ENCODE measurements at regions not wholly inside any gene's neighbourhood (a gene's known extent, or its start where the extent isn't known, plus 50 kb on each side); places are given as distances from the start of the nearest gene placed in this dataset.

DNA sequence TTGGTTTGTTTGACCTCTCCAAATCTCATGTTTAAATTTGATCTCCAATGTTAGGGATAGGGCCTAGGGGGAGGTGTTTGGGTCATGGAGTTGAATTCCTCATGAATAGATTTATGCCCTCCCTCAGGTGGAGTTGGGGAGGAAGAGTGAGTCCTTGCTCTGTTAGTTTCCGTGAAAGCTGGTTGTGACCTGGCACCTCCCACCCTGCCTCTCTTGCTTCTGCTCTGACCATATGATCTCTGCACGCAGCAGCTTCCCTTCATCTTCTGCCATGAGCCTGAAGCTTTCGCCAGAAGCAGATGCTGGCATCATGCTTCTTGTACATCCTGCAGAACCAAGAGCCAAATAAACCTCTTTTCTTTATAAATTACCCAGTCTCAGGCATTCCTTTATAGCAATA, 231.6 kb upstream of the ERBB4 start:
- H3K4me1 ChIP-seq: no peaks in the 10 kb centered on the region
- 63 to 75% methylated on average over 3 of the region's 3 CpGs for WGBS, 2 donors
- no peak overlapping the region for H3K4me3 ChIP-seq
- H3K27me3 ChIP-seq: no peaks in the 10 kb centered on the region
- no peaks in the 10 kb centered on the region for H3K36me3 ChIP-seq (replicated peaks in 1 of 2; ENCODE audit: insufficient read depth in 1 of 2, low read depth in 2 of 2)
- ATAC-seq (no peak), DNase-seq (no peak)
- no peaks in the 10 kb centered on the region for H3K9me3 ChIP-seq
- TF ChIP-seq, protein P1, sequence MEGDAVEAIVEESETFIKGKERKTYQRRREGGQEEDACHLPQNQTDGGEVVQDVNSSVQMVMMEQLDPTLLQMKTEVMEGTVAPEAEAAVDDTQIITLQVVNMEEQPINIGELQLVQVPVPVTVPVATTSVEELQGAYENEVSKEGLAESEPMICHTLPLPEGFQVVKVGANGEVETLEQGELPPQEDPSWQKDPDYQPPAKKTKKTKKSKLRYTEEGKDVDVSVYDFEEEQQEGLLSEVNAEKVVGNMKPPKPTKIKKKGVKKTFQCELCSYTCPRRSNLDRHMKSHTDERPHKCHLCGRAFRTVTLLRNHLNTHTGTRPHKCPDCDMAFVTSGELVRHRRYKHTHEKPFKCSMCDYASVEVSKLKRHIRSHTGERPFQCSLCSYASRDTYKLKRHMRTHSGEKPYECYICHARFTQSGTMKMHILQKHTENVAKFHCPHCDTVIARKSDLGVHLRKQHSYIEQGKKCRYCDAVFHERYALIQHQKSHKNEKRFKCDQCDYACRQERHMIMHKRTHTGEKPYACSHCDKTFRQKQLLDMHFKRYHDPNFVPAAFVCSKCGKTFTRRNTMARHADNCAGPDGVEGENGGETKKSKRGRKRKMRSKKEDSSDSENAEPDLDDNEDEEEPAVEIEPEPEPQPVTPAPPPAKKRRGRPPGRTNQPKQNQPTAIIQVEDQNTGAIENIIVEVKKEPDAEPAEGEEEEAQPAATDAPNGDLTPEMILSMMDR (IDR thresholded peaks at IDR 0.05): no peak
- no peak for TF ChIP-seq POLR2A (IDR thresholded peaks at IDR 0.05)
- intact Hi-C loops (cut with DNase I): loop anchor here (10.0 kb wide), 1 partner anchor 385 kb away; the partner anchor contains the start of gene IKZF2
- H3K27ac ChIP-seq: no peak overlapping the region

DNA sequence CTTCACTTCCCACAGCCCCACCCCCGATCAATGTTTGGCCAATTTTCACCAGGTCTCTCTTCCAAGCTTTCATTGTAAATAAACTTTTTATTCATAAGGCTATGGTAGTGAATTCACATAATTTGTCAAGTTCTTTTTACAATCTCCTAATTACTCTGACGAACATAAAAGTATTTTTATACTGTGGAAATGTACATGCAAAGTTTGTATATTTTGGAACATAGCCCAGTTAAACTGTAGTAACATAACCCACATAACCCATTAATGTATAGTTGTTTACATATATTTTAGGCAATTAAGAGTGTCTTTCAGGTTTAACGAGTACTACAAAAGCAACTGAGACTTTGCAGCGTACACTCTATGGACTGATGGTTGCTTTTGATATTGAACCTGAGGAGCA, 228.3 kb upstream of the ERBB4 start:
- Histone ChIP-seq H3K27me3 (no peaks in the 10 kb centered on the region), H3K27ac (no peak overlapping the region), H3K36me3 (replicated peaks in 1 of 2; ENCODE audit: insufficient read depth in 1 of 2, low read depth in 2 of 2) (no peaks in the 10 kb centered on the region), H3K4me3 (no peak overlapping the region), H3K9me3 (no peaks in the 10 kb centered on the region), H3K4me1 (no peaks in the 10 kb centered on the region)
- 58 to 61% methylated on average over 4 of the region's 4 CpGs for WGBS, 2 donors
- no peak for TF ChIP-seq POLR2A (IDR thresholded peaks at IDR 0.05)
- TF ChIP-seq, protein P1 (IDR thresholded peaks at IDR 0.05): no peak
- ATAC-seq (no peak), DNase-seq (no peak)
- intact Hi-C loops (cut with DNase I): no loop called here

DNA sequence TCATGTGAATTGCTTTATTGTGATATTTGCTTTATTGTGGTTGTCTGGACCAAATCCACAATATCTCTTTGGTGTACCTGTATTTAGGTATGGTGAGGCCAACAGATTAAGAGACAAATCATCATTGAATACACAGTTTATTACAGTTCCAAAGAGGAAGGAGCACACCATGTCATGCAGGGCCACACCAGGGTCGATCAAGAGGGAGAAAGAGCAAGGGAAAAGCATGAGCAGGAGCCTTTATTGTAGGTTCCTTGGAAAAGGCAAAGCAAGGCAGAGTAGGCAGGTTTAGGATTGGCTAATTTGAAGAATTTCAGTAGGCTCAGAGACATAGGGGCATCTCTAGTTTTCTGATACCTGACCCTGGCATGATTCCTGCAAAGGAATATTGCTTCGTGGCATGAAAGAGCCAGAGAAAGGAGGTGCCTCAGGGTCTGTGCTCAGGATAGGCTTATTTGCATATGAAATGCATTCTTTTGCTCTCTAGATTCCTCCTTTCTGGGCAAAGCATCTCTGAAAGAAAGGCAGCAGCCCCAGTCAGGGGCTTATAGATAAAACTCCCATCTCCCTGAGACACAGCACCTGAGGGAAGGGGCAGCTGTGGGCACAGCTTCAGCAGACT, 214.2 kb upstream of the ERBB4 start:
- intact Hi-C loops (cut with DNase I): no loop called here
- Histone ChIP-seq H3K27me3 (no peaks in the 10 kb centered on the region), H3K4me3 (no peak overlapping the region), H3K27ac (no peak overlapping the region), H3K9me3 (peaks cover 0 to 12% (median 0%) of the 10 kb centered on the region in 3 donors), H3K36me3 (replicated peaks in 1 of 2; ENCODE audit: insufficient read depth in 1 of 2, low read depth in 2 of 2) (no peaks in the 10 kb centered on the region), H3K4me1 (no peaks in the 10 kb centered on the region)
- TF ChIP-seq, protein P1 (IDR thresholded peaks at IDR 0.05): no peak
- TF ChIP-seq POLR2A (IDR thresholded peaks at IDR 0.05): no peak
- DNase-seq: no peak
- WGBS, 2 donors: 41 to 53% methylated on average over 2 of the region's 2 CpGs
- ATAC-seq: no peak

DNA sequence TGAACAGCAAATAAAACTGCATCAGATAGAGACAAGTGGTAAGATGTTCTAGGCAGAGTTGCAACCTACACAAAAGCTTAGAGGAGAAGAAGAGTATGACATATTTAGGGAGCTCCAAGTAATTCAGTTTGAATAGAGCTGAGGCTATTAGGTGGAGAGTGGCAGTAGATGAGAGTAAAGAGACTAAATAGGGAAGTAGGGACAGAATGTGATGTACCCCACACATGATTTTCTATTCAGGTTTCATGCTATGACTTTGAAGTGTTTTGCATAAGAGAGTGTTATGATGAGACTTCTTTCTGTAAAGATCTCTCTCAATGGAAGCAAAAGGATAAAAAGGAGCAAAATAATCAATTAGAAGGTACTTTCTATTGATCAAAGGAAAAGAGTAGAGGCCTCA, 206.8 kb upstream of the ERBB4 start:
- Histone ChIP-seq H3K4me1 (no peaks in the 10 kb centered on the region), H3K9me3 (no peaks in the 10 kb centered on the region), H3K4me3 (no peak overlapping the region), H3K36me3 (replicated peaks in 1 of 2; ENCODE audit: insufficient read depth in 1 of 2, low read depth in 2 of 2) (no peaks in the 10 kb centered on the region), H3K27ac (no peak overlapping the region), H3K27me3 (no peaks in the 10 kb centered on the region)
- no peak for TF ChIP-seq POLR2A (IDR thresholded peaks at IDR 0.05)
- TF ChIP-seq, protein P1 (IDR thresholded peaks at IDR 0.05): no peak
- intact Hi-C loops (cut with DNase I): no loop called here
- ATAC-seq (no peak), DNase-seq (no peak)
